H9 (cell line): ENCODE measurements at regions not wholly inside any gene's neighbourhood (a gene's known extent, or its start where the extent isn't known, plus 50 kb on each side); places are given as distances from the start of the nearest gene placed in this dataset.

Source experiments
- DNase-seq: peaks from one replicate; pipeline ENCODE4 v3.0.0-alpha.2; 2017
- H2AFZ ChIP-seq: one replicate; pipeline ENCODE4 v1.6.1; 2013; ENCODE audit warnings: mild to moderate bottlenecking, low read length, control low read depth, moderate library complexity
- H2AK5ac ChIP-seq: 2 replicates; pipeline ENCODE4 v1.6.1; 2013; ENCODE audit warnings: low read length, control low read depth, mixed read lengths; ENCODE audit not compliant: insufficient read length
- H2BK120ac ChIP-seq: one replicate; pipeline ENCODE4 v1.6.1; 2013; ENCODE audit warnings: low read depth, mild to moderate bottlenecking, low read length, control low read depth, inconsistent platforms; ENCODE audit not compliant: poor library complexity, severe bottlenecking
- H2BK12ac ChIP-seq: 2 replicates; pipeline ENCODE4 v1.6.1; 2013; ENCODE audit warnings: low read length, control low read depth, mixed read lengths, low read depth; ENCODE audit not compliant: insufficient read length
- H2BK15ac ChIP-seq: 2 replicates; pipeline ENCODE4 v1.6.1; 2013; ENCODE audit warnings: low read depth, low read length, control low read depth
- H2BK20ac ChIP-seq: one replicate; pipeline ENCODE4 v1.6.1; 2013; ENCODE audit warnings: low read depth, mild to moderate bottlenecking, low read length, control low read depth, inconsistent platforms; ENCODE audit not compliant: poor library complexity, severe bottlenecking
- H2BK5ac ChIP-seq: 2 replicates; pipeline ENCODE4 v1.6.1; 2013; ENCODE audit warnings: low read length, control low read depth, mixed read lengths; ENCODE audit not compliant: insufficient read length
- H3K14ac ChIP-seq: 2 replicates; pipeline ENCODE4 v1.6.1; 2013; ENCODE audit warnings: low read length, control low read depth; ENCODE audit not compliant: insufficient read depth
- H3K18ac ChIP-seq: 2 replicates; pipeline ENCODE4 v1.6.1; 2013; ENCODE audit warnings: low read depth, mild to moderate bottlenecking, mixed read lengths, low read length, control low read depth; ENCODE audit not compliant: insufficient read length
- H3K23ac ChIP-seq: 2 replicates; pipeline ENCODE4 v1.6.1; 2013; ENCODE audit warnings: low read length, control low read depth, mixed read lengths, low read depth; ENCODE audit not compliant: insufficient read length
- H3K23me2 ChIP-seq: 2 replicates; pipeline ENCODE4 v1.6.1; 2013; ENCODE audit warnings: low read depth, mild to moderate bottlenecking, mixed read lengths, low read length, control low read depth; ENCODE audit not compliant: insufficient read length, poor library complexity, severe bottlenecking
- H3K27ac ChIP-seq: 2 replicates; pipeline ENCODE4 v1.5.1; 2013; ENCODE audit warnings: low read length, control low read depth, mixed read lengths, low read depth; ENCODE audit not compliant: insufficient read length
- H3K27me3 ChIP-seq: 2 replicates; pipeline ENCODE4 v1.6.1; 2013; ENCODE audit warnings: low read length, control low read depth, inconsistent platforms; ENCODE audit not compliant: insufficient read depth
- H3K4ac ChIP-seq: 2 replicates; pipeline ENCODE4 v1.6.1; 2013; ENCODE audit warnings: low read depth, mild to moderate bottlenecking, control low read depth, inconsistent platforms, low read length, moderate library complexity
- H3K4me1 ChIP-seq: 2 replicates; pipeline ENCODE4 v1.6.1; 2013; ENCODE audit warnings: low read length, control low read depth, inconsistent platforms; ENCODE audit not compliant: insufficient read depth
- H3K4me2 ChIP-seq: 2 replicates; pipeline ENCODE4 v1.6.1; 2013; ENCODE audit warnings: low read length, control low read depth, mixed read lengths; ENCODE audit not compliant: insufficient read length, insufficient read depth
- H3K56ac ChIP-seq: 2 replicates; pipeline ENCODE4 v1.6.1; 2013; ENCODE audit warnings: low read depth, mild to moderate bottlenecking, mixed read lengths, low read length, control low read depth; ENCODE audit not compliant: insufficient read length
- H3K79me1 ChIP-seq: 2 replicates; pipeline ENCODE4 v1.6.1; 2013; ENCODE audit warnings: low read depth, mild to moderate bottlenecking, moderate library complexity, low read length, control low read depth, inconsistent platforms; ENCODE audit not compliant: insufficient read depth, poor library complexity, severe bottlenecking
- H3K79me2 ChIP-seq: 2 replicates; pipeline ENCODE4 v1.6.1; 2013; ENCODE audit warnings: low read length, control low read depth, inconsistent platforms; ENCODE audit not compliant: insufficient read depth
- H3K9ac ChIP-seq: 2 replicates; pipeline ENCODE4 v1.6.1; 2013; ENCODE audit warnings: low read length, control low read depth, mixed read lengths; ENCODE audit not compliant: insufficient read length; ENCODE audit errors: extremely low read depth
- H3K9me3 ChIP-seq: one replicate; pipeline ENCODE4 v1.6.1; 2013; ENCODE audit warnings: low read depth, low read length, inconsistent platforms; ENCODE audit not compliant: control insufficient read depth
- H3T11ph ChIP-seq: one replicate; pipeline ENCODE4 v1.6.1; 2013; ENCODE audit warnings: mild to moderate bottlenecking, low read length, control low read depth, inconsistent platforms
- H4K20me1 ChIP-seq: one replicate; pipeline ENCODE4 v1.6.1; 2013; ENCODE audit not compliant: control insufficient read depth, insufficient read length, insufficient read depth
- H4K5ac ChIP-seq: 2 replicates; pipeline ENCODE4 v1.6.1; 2013; ENCODE audit warnings: low read depth, mild to moderate bottlenecking, mixed read lengths, low read length, control low read depth; ENCODE audit not compliant: insufficient read length
- H4K8ac ChIP-seq: replicated peaks from 2 replicates; pipeline ENCODE4 v1.6.1; 2013; ENCODE audit warnings: low read length, control low read depth, mixed read lengths, low read depth; ENCODE audit not compliant: insufficient read length
- H4K91ac ChIP-seq: 2 replicates; pipeline ENCODE4 v1.6.1; 2013; ENCODE audit warnings: low read depth, mild to moderate bottlenecking, moderate library complexity, mixed read lengths, low read length, control low read depth; ENCODE audit not compliant: insufficient read length
- H3K27ac Mint-ChIP-seq, 3 experiments: 2 replicates in 2 of 3; 3 replicates in 1 of 3; pipeline ENCODE4 v1.8.0; 2020 to 2021; ENCODE audit warnings: mixed read lengths in 3 of 3, mild to moderate bottlenecking in 1 of 3, moderate library complexity in 1 of 3
- H3K27me3 Mint-ChIP-seq: 2 replicates; pipeline ENCODE4 v1.8.0; 2021; ENCODE audit warnings: low read depth, mild to moderate bottlenecking, moderate library complexity, mixed read lengths
- H3K36me3 Mint-ChIP-seq, 3 experiments: 2 replicates in 2 of 3; 3 replicates in 1 of 3; pipeline ENCODE4 v1.8.0; 2020 to 2021; ENCODE audit warnings: low read depth in 3 of 3, mixed read lengths in 3 of 3; ENCODE audit not compliant: insufficient read depth in 1 of 3
- H3K4me1 Mint-ChIP-seq, 2 experiments: 2 replicates each; pipeline ENCODE4 v1.8.0; 2020; ENCODE audit warnings: mixed read lengths in 2 of 2
- H3K4me3 Mint-ChIP-seq, 2 experiments: 2 replicates in 1 of 2; 3 replicates in 1 of 2; pipeline ENCODE4 v1.8.0; 2020 to 2021; ENCODE audit warnings: mild to moderate bottlenecking in 2 of 2, mixed read lengths in 2 of 2, moderate library complexity in 1 of 2
- H3K9me3 Mint-ChIP-seq, 2 experiments: 2 replicates in 1 of 2; 3 replicates in 1 of 2; pipeline ENCODE4 v1.8.0; 2020; ENCODE audit warnings: mild to moderate bottlenecking in 2 of 2, mixed read lengths in 2 of 2, moderate library complexity in 1 of 2
- WGBS: extraction: QIAGEN DNeasy Blood & Tissue Kit; methylation state at CpG from one replicate; pipeline ENCODE4 v1.1.7; 2013; ENCODE audit warnings: missing lambda C conversion rate, low lambda C conversion rate, mixed read lengths; ENCODE audit not compliant: insufficient read length; ENCODE audit errors: extremely low coverage; 5-methylcytosine and 5-hydroxymethylcytosine counted together
- TF ChIP-seq, protein P1 (sequence below): fragments of 200-600 bp; sonication (generic); conservative IDR thresholded peaks from 3 replicates; pipeline ENCODE4 v1.8.0; 2021; ENCODE audit warnings: antibody characterized with exemption, mild to moderate bottlenecking

DNA sequence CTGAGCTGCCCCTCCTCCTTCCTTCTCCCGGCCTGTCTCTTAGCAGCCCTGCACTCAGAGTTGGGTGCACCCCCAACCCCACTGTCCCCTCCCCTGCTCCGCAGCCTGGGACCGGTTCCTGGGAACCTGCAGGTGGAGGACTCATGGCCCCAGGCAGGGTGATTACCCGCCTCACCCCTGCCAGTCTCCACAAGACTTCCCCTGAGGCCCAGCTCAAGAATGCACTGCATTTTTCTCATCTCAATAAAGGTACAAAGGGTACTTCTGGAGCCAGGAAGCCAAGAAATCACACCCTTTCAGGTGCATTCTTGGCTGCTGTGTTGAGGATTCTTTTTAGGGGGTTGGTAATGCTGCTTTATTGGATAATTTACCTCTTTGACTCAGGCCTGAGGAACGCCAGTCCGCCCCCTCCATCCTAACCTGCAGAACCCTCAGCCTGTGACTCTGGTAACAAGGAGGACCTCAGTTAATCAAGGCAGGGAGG lies 126.3 kb upstream of the TMPRSS2 start:
- H4K91ac ChIP-seq, result no peak overlapping the region
- H3K4me2 ChIP-seq, result no peak overlapping the region
- no peak overlapping the region for H3K4me3 Mint-ChIP-seq
- H3K36me3 Mint-ChIP-seq, result no peaks in the 10 kb centered on the region; a peak in 2 of 7 replicates
- H4K20me1 ChIP-seq, result no peaks in the 10 kb centered on the region
- WGBS, result no CpG with 5 or more reads among the region's 6 CpGs
- H3T11ph ChIP-seq, result no peak overlapping the region
- no peak overlapping the region for H2AK5ac ChIP-seq
- H3K9ac ChIP-seq, result no peak overlapping the region
- H3K23me2 ChIP-seq, result no peaks in the 10 kb centered on the region
- peaks cover 5% of the 10 kb centered on the region for H3K27me3 Mint-ChIP-seq
- H2AFZ ChIP-seq, result no peak overlapping the region
- no peak overlapping the region for H2BK20ac ChIP-seq
- H2BK5ac ChIP-seq, result no peak overlapping the region
- H2BK12ac ChIP-seq, result no peak overlapping the region
- TF ChIP-seq, protein P1, sequence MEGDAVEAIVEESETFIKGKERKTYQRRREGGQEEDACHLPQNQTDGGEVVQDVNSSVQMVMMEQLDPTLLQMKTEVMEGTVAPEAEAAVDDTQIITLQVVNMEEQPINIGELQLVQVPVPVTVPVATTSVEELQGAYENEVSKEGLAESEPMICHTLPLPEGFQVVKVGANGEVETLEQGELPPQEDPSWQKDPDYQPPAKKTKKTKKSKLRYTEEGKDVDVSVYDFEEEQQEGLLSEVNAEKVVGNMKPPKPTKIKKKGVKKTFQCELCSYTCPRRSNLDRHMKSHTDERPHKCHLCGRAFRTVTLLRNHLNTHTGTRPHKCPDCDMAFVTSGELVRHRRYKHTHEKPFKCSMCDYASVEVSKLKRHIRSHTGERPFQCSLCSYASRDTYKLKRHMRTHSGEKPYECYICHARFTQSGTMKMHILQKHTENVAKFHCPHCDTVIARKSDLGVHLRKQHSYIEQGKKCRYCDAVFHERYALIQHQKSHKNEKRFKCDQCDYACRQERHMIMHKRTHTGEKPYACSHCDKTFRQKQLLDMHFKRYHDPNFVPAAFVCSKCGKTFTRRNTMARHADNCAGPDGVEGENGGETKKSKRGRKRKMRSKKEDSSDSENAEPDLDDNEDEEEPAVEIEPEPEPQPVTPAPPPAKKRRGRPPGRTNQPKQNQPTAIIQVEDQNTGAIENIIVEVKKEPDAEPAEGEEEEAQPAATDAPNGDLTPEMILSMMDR, result no peak
- H3K56ac ChIP-seq, result no peak overlapping the region
- H4K8ac ChIP-seq, result no peak overlapping the region
- peaks cover 0 to 10% of the 10 kb centered on the region in 2 experiments; a peak in 3 of 5 replicates for H3K9me3 Mint-ChIP-seq
- DNase-seq, result peak; percentile 54
- H2BK120ac ChIP-seq, result no peak overlapping the region
- peaks cover 0 to 12% of the 10 kb centered on the region in 2 experiments; a peak in 3 of 4 replicates for H3K4me1 Mint-ChIP-seq
- H3K9me3 ChIP-seq, result no peaks in the 10 kb centered on the region
- H3K4ac ChIP-seq, result no peak overlapping the region
- no peaks in the 10 kb centered on the region for H3K79me2 ChIP-seq
- H3K27ac ChIP-seq, result no peak overlapping the region
- H3K27me3 ChIP-seq, result no peaks in the 10 kb centered on the region
- no peak overlapping the region for H3K27ac Mint-ChIP-seq
- H3K14ac ChIP-seq, result no peak overlapping the region
- H3K4me1 ChIP-seq, result no peaks in the 10 kb centered on the region
- no peaks in the 10 kb centered on the region for H3K79me1 ChIP-seq
- H3K23ac ChIP-seq, result no peak overlapping the region
- H3K18ac ChIP-seq, result no peak overlapping the region
- H4K5ac ChIP-seq, result no peak overlapping the region
- no peak overlapping the region for H2BK15ac ChIP-seq
